Activated naive CD8-positive, alpha-beta T cell treated with anti-CD3 and anti-CD28 coated beads, Interleukin-2, amount 10 ng/mL, durations not matched to agents 7 days and 5 days (primary cell): ENCODE measurements at regions not wholly inside any gene's neighbourhood (a gene's known extent, or its start where the extent isn't known, plus 50 kb on each side); places are given as distances from the start of the nearest gene placed in this dataset.
"Not testable (repeated sequence)": the region's sequence is repeated elsewhere in the genome, so short reads cannot be mapped to it uniquely, and the experiment has no call there.

ENCODE experiments used
- ATAC-seq: fragments of 150-1000 bp; cut with Tn5 transposase; one replicate; pipeline ENCODE4 v1.10.0; 2021; ENCODE audit warnings: low read depth, moderate library complexity
- POLR2A ChIA-PET: fragments of 350-600 bp; sonication (Branson Sonifier 250); formaldehyde crosslinking; loops from one replicate; lab custom pipeline; 2021; ENCODE audit warnings: antibody characterized with exemption; lab: Charles Lee
- DNase-seq: peaks from one replicate; pipeline ENCODE4 v3.0.0; 2021
- H3K27ac Mint-ChIP-seq: one replicate; pipeline ENCODE4 v1.8.0; 2022; ENCODE audit warnings: mild to moderate bottlenecking, mixed read lengths
- H3K27me3 Mint-ChIP-seq: one replicate; pipeline ENCODE4 v1.8.0; 2022; ENCODE audit warnings: mild to moderate bottlenecking, moderate library complexity, mixed read lengths
- H3K36me3 Mint-ChIP-seq: one replicate; pipeline ENCODE4 v1.8.0; 2021; ENCODE audit warnings: mild to moderate bottlenecking, mixed read lengths
- H3K4me1 Mint-ChIP-seq: one replicate; pipeline ENCODE4 v1.8.0; 2021; ENCODE audit warnings: mixed read lengths
- H3K4me3 Mint-ChIP-seq: one replicate; pipeline ENCODE4 v1.8.0; 2022; ENCODE audit warnings: mild to moderate bottlenecking, moderate library complexity, mixed read lengths
- H3K9me3 Mint-ChIP-seq: one replicate; pipeline ENCODE4 v1.8.0; 2021; ENCODE audit warnings: mixed read lengths

- Mint-ChIP-seq H3K27ac (no peak overlapping the region), H3K9me3 (no peaks in the 10 kb centered on the region), H3K4me3 (no peak overlapping the region), H3K4me1 (no peaks in the 10 kb centered on the region), H3K27me3 (no peaks in the 10 kb centered on the region), H3K36me3 (no peaks in the 10 kb centered on the region)
- DNase-seq (no peak), ATAC-seq (no peak)
- POLR2A ChIA-PET = no interaction called here
These were observed 2073.7 kb upstream of the ACO1 start for GRCh38 chr9:30310711-30311110.

DNA sequence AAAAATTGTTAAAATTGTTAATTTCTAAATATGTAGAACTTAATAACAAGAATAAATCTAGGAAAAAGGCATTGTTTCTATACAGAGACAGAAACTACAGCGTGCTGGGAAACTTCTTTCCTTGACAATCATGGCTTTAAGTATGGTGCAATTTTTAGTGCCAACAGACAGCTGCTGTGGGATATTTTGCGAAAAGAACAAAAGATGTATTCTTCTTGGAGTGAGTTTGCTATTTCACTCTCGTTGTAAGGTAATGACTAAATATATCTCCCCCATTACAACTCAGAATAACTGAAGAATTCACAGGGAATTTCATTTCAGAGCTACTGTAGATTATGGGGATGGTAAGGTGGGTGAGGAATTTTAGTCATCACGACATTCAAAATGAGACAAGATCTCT lies 2055.0 kb upstream of the ACO1 start:
- no peak overlapping the region for H3K27ac Mint-ChIP-seq
- POLR2A ChIA-PET = no interaction called here

GRCh38 chr9:30348904-30349303 lies 2035.5 kb upstream of the ACO1 start:
- no peak for ATAC-seq
- DNase-seq = no peak
- Mint-ChIP-seq H3K36me3 (no peaks in the 10 kb centered on the region), H3K27me3 (no peaks in the 10 kb centered on the region), H3K4me1 (no peaks in the 10 kb centered on the region), H3K27ac (no peak overlapping the region), H3K4me3 (no peak overlapping the region), H3K9me3 (peaks cover 2% of the 10 kb centered on the region)
- POLR2A ChIA-PET = no interaction called here

More for the DNA sequence above, 2055.0 kb upstream of the ACO1 start:
- H3K9me3 Mint-ChIP-seq = no peaks in the 10 kb centered on the region
- H3K4me3 Mint-ChIP-seq = no peak overlapping the region
- H3K36me3 Mint-ChIP-seq = no peaks in the 10 kb centered on the region
- no peaks in the 10 kb centered on the region for H3K4me1 Mint-ChIP-seq
- ATAC-seq (no peak), DNase-seq (no peak)
- no peaks in the 10 kb centered on the region for H3K27me3 Mint-ChIP-seq

DNA sequence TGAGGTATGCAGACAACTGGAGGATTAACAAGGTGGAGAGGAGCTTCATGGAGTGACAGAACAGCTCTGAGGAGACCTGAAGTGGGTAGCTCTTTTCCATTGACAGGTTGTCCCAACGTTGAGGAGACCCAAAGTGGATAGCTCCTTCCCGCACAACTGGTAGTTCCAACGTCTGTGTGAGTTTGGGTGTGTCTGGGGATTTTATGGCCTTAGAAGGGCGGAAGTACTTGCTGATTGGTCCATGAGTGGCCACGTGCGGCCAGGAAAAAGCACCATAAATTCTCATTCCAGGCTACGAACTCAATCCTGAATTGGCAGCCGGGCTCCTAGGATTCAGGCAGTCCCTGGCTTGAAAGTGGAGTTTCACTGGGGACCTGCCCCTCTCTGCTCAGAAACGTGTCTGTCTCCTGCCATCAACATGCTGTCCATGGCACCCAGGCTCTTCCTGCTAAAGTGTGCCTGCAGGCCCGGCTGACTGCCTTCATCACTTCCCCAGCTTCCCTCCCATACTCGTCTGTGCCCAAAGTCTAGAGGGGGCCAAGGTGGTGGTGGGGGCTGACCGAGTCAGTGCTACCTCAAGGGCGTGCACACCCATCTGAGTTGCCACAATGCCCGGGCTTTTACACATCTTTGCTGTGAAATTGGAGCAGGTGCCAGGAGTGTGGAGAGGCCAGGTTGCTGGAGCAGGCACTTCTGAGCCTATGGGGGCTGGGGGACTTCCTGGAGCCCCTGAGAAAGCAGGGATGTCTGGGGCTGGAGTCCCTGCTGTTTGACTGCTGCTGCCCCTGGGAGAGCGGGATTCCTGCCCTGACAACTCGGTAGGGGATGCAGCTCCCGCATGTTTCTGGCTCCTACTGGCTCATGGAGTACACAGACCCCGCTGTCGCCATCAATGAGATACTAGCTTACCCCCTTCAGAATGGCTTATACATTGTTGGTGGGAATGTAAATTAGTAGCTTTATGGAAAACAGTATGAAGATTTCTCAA lies 2034.6 kb upstream of the ACO1 start:
- H3K4me1 Mint-ChIP-seq = no peaks in the 10 kb centered on the region
- no peak overlapping the region for H3K27ac Mint-ChIP-seq
- ATAC-seq = no peak
- no peaks in the 10 kb centered on the region for H3K36me3 Mint-ChIP-seq
- no peak overlapping the region for H3K4me3 Mint-ChIP-seq
- H3K9me3 Mint-ChIP-seq = peaks cover 2% of the 10 kb centered on the region
- POLR2A ChIA-PET = no interaction called here
- H3K27me3 Mint-ChIP-seq = no peaks in the 10 kb centered on the region
- no peak for DNase-seq

GRCh38 chr9:30356221-30356620 lies 2028.2 kb upstream of the ACO1 start:
- Mint-ChIP-seq H3K4me1 (no peaks in the 10 kb centered on the region), H3K27me3 (no peaks in the 10 kb centered on the region), H3K4me3 (no peak overlapping the region), H3K27ac (no peak overlapping the region), H3K36me3 (no peaks in the 10 kb centered on the region), H3K9me3 (no peaks in the 10 kb centered on the region)
- ATAC-seq (no peak), DNase-seq (no peak)
- POLR2A ChIA-PET = no interaction called here

DNA sequence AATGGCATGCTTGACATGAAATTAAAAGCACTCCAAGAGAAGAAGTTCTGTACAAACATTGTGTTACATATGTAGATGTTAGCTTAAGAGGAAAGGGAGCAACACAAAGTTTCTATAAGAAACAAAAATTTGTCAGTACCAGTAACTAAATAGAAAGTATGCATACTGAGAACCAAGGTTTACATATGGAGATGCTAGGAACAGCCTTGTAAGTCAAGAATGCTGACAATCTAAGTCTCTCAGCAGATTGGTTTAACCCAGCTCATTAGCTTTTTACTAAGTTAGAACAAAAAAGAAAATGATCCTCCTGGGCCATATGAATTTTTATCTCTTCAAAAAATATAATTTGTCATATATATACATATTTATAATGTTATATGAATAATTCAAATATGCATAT lies 2022.1 kb upstream of the ACO1 start:
- no peaks in the 10 kb centered on the region for H3K4me1 Mint-ChIP-seq
- POLR2A ChIA-PET = no interaction called here
- DNase-seq (no peak), ATAC-seq (no peak)
- no peak overlapping the region for H3K4me3 Mint-ChIP-seq
- H3K36me3 Mint-ChIP-seq = no peaks in the 10 kb centered on the region
- H3K9me3 Mint-ChIP-seq = no peaks in the 10 kb centered on the region
- H3K27ac Mint-ChIP-seq = no peak overlapping the region
- H3K27me3 Mint-ChIP-seq = no peaks in the 10 kb centered on the region

GRCh38 chr9:30366140-30366539 lies 2018.3 kb upstream of the ACO1 start:
- H3K9me3 Mint-ChIP-seq, H3K4me1 Mint-ChIP-seq, DNase-seq, H3K27me3 Mint-ChIP-seq, POLR2A ChIA-PET, H3K4me3 Mint-ChIP-seq, H3K27ac Mint-ChIP-seq, ATAC-seq, H3K36me3 Mint-ChIP-seq: not testable (repeated sequence)

DNA sequence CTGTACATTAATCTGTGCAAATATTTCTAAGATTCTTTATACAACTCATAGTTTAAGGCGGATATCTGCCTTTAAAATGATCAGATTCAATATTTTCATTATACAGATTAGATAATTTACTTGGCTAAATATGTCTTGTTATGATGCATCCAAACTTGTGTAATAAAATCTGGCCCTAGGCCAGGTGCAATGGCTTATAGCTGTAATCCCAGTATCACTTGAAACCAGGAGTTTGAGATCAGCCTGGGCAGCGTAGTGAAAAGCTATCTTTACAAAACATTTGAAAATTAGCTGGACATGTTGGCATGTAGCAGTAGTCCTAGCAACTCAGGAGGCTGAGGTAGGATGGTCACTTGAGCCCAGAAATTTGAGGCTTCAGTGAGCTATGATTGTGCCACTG lies 2002.2 kb upstream of the ACO1 start:
- POLR2A ChIA-PET = no interaction called here
- no peaks in the 10 kb centered on the region for H3K27me3 Mint-ChIP-seq
- H3K4me1 Mint-ChIP-seq = no peaks in the 10 kb centered on the region
- no peaks in the 10 kb centered on the region for H3K9me3 Mint-ChIP-seq
- DNase-seq (no peak), ATAC-seq (no peak)
- H3K4me3 Mint-ChIP-seq = no peak overlapping the region
- no peak overlapping the region for H3K27ac Mint-ChIP-seq
- H3K36me3 Mint-ChIP-seq = no peaks in the 10 kb centered on the region

- peaks cover 5% of the 10 kb centered on the region for H3K9me3 Mint-ChIP-seq
- H3K36me3 Mint-ChIP-seq = no peaks in the 10 kb centered on the region
- ATAC-seq = no peak
- DNase-seq = no peak
- no peak overlapping the region for H3K27ac Mint-ChIP-seq
- no peaks in the 10 kb centered on the region for H3K27me3 Mint-ChIP-seq
- POLR2A ChIA-PET = no interaction called here
- H3K4me1 Mint-ChIP-seq = no peaks in the 10 kb centered on the region
- no peak overlapping the region for H3K4me3 Mint-ChIP-seq
These were observed 1974.2 kb upstream of the ACO1 start for GRCh38 chr9:30410273-30410672.

- Mint-ChIP-seq H3K27ac (no peak overlapping the region), H3K4me1 (no peaks in the 10 kb centered on the region), H3K36me3 (no peaks in the 10 kb centered on the region), H3K9me3 (peaks cover 5% of the 10 kb centered on the region), H3K27me3 (no peaks in the 10 kb centered on the region), H3K4me3 (no peak overlapping the region)
- DNase-seq = no peak
- ATAC-seq = no peak
- POLR2A ChIA-PET = no interaction called here
These were observed 1972.9 kb upstream of the ACO1 start for GRCh38 chr9:30411571-30411970.

DNA sequence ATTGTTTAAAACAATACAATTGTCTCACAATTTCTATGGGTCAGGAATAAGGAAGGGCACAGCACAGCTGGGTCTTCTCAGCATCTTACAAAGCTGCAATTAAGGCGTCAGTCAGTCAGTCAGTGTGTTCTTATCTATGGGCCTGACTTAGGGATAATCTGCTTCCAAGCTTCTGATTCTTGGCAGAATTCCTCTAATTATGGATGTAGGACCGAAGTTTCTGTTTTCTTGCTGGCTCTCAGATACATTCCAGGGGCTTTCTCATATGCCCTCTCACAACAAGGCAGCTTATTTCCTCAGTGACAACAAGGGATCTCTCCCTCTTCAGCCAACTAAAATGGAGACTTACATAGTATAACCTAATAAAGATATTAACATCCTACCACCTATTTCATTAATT lies 1925.3 kb upstream of the ACO1 start:
- Mint-ChIP-seq H3K27me3 (no peaks in the 10 kb centered on the region), H3K9me3 (peaks cover 7% of the 10 kb centered on the region), H3K4me1 (no peaks in the 10 kb centered on the region), H3K27ac (no peak overlapping the region), H3K36me3 (no peaks in the 10 kb centered on the region), H3K4me3 (no peak overlapping the region)
- no peak for DNase-seq
- POLR2A ChIA-PET = no interaction called here
- ATAC-seq = no peak

DNA sequence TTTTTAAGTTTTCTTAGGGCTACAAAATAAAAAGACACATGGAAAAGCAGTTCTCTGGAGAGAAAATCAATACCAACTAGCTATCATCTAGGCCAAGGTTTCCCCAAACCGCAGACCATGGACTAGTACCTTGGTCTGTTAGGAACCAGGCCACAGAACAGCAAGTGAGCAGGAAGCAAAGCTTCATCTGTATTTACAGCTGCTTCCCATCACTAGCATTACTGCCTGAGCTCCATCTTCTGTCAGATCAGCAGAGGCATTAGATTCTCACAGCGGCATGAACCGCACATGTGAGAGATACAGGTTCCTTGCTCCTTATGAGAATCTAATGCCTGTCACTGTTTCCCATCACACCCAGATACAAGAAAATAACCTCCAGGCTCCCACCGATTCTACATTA lies 1907.6 kb upstream of the ACO1 start:
- no peaks in the 10 kb centered on the region for H3K9me3 Mint-ChIP-seq
- DNase-seq (no peak), ATAC-seq (no peak)
- no peak overlapping the region for H3K4me3 Mint-ChIP-seq
- H3K27ac Mint-ChIP-seq = no peak overlapping the region
- no peaks in the 10 kb centered on the region for H3K27me3 Mint-ChIP-seq
- H3K4me1 Mint-ChIP-seq = no peaks in the 10 kb centered on the region
- POLR2A ChIA-PET = no interaction called here
- no peaks in the 10 kb centered on the region for H3K36me3 Mint-ChIP-seq

DNA sequence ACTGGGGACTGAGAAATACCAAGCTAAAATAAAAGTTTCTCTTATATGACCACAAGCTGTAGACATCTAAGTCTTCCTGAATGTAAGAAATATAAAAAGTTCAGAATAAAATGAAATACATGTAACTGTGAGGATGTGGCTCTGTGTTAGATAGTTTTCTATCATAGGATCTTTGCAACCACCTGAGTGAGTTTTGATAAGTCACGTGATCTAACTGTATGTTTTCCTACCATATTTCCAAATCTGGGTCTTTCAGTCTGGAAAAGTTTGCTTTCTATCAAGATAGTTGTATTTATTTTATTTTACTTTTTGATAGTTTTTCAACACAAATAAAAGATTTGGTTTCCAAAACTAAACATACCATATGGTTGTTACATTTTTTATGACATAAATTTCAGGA lies 1905.8 kb upstream of the ACO1 start:
- H3K27ac Mint-ChIP-seq = no peak overlapping the region
- no peak for ATAC-seq

GRCh38 chr9:30482499-30482898 lies 1901.9 kb upstream of the ACO1 start:
- Mint-ChIP-seq H3K4me1 (no peaks in the 10 kb centered on the region), H3K27ac (no peak overlapping the region), H3K36me3 (no peaks in the 10 kb centered on the region), H3K9me3 (no peaks in the 10 kb centered on the region), H3K27me3 (no peaks in the 10 kb centered on the region), H3K4me3 (no peak overlapping the region)
- DNase-seq (no peak), ATAC-seq (no peak)
- POLR2A ChIA-PET = interaction anchor here (0.7 kb wide), 1 partner anchor 16 kb away, joined by 3 read pairs; no protein-coding TSS in a partner anchor

More for the DNA sequence above, 1905.8 kb upstream of the ACO1 start:
- Mint-ChIP-seq H3K9me3 (no peaks in the 10 kb centered on the region), H3K4me3 (no peak overlapping the region), H3K27me3 (no peaks in the 10 kb centered on the region), H3K4me1 (no peaks in the 10 kb centered on the region), H3K36me3 (no peaks in the 10 kb centered on the region)
- DNase-seq = no peak
- POLR2A ChIA-PET = no interaction called here
